ENCODE measurements at regions not wholly inside any gene's neighbourhood (a gene's known extent, or its start where the extent isn't known, plus 50 kb on each side); places are given as distances from the start of the nearest gene placed in this dataset.

DNA sequence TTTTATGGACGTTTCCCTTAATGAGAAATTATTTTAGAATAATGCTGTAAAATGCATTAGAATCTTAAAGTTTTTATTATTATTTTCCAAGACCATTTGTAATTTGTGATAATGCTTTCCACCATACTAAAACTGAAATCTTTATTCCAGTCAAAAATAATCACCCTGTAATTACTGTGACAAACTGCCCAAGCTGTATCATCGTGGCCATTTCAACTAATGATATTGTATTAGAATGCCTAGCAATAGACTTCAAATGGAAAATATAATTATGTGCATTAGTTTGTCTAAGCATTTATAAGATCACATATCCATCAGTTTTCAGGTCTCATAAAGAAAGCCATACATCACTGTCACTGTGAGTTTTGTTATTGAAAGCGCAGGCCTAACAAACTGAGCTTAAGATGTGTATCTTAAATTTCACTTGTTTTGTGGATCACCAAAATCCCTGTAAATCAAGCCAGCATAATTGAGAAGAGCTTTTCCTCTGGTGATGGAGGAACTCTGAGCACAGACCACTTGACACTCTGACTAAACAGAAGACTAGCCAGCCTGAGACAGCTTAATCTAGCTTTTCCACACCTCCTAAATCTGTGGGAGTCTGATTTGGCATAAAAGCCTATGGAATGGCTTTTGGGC lies 1312.2 kb upstream of the ACVR2A start:
- DNase-seq = no peak

DNA sequence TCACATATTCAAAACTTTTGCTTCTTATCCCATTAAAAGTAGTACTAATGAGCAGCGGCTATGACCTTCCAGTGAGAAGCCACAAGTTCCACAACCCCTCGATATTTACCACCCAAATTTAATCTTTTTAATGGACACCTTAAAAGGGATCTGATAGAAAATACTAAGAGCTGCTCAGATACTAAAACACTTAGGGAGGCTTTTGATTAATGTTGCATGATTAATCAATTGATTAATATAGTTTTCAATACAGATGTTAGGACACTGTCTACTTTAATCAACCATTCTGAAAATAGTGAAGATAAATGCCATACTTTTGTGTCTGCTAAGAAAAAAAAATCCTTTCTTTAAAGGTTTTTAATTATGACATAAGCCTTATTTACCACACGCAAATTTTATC lies 1312.8 kb upstream of the ACVR2A start:
- DNase-seq = no peak

DNA sequence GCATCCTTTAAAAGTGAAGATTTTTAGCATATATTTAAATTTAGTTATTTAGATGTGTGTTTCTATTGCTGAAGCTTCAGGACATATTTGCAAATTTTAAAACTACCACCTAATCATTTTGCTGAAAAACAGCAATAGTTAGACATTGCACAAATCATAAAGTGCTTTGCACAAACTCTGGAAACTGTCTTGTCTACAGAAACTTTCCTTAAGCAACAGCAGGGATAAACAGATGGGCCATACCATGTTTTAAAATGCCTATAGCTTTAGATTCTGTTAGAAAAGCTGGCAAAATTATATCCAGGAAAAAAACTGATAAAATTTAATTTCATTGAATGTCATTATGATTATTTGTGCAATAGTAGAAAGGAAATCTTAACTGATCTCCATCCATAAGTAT lies 1313.9 kb upstream of the ACVR2A start:
- no peak for DNase-seq

DNA sequence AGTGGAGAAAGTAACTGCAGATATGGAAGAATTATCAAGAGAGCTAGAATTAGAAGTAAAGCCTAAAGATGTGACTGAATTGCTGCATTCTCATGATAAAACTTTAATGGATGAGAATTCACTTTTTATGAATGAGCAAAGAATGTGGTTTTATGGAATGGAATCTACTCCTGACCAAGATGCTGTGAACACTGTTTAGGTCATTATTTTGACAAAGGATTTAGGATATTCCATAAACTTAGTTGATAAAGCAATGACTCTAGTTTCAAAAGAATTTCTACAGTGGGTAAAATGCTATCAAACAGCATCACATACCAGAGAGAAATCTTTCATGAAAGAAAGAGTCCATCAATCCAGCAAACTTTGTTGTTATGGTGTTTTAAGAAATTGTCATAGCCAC lies 1317.7 kb upstream of the ACVR2A start:
- no peak for DNase-seq

DNA sequence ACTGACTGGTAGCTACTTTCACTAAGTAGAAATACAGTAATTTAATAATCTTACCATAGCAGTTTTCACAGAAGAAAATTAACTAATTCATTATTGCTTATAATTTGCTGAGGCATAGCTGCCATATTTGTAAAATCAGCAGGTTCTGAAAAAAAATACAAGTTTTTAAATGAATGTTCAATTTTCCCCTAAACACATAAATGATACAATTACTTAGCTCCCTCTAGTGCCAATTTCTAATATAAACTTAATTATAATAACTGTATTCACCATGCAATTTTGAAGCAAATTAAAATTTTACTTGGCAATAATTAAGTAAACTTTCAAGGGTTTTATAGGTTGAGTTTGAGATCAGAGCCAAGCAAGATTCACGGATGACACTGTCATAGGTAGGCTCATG lies 1321.6 kb upstream of the ACVR2A start:
- DNase-seq = no peak

DNA sequence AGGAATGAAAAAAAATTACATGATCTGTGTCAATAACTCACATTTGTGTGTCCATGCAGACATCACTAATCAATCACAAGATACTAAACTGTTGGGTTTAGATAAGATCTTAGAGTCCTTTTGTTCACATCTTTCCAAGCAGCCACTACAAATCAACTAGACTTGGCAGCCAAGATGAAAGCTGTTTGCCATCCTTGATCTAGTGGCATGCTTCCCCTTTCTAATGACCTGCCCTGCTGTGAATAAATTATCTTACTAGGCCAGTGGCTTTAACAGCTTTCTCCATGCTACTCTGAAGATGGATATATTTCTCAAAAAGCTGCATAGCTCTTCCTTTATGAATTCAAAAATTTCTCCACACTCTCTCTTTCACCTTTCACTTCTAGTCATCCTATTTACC lies 1338.0 kb upstream of the ACVR2A start:
- no peak for DNase-seq

DNA sequence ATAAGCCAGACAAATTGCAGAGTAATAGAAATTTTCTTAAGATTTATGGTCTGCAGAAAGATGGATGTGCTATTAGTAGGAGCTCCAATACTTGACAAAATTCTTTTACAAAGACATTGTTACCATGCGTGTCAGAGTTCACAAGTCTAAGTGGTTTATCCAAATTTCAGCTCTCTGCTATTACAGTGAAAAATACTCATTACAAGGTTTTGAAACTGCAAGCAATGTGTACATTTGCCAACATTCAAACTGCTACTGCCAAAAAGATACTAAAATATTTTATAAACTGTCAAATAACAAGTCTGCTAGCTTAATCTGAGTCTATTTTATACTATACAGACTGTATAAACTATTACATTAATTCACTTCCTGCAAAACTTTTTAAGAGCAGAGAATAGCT lies 1341.5 kb upstream of the ACVR2A start:
- no peak for DNase-seq

DNA sequence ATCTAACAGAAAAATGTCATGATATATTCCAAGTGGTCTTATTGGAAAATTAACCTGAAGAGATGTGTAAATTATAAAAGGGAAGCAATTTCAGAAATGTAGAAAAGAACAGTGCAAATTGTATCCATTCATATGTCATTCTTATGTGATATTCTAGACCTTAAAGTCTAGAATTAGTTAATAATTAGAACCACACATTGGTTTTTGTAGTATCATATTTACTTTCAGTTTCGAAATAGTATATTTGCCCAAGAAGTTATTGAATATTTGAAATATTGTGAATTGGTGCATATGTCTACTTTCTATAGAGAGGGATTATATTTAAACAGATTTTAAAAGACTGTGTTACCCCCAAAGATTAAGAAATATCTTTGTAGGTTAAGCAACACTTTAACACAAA lies 1348.6 kb upstream of the ACVR2A start:
- no peak for DNase-seq

DNA sequence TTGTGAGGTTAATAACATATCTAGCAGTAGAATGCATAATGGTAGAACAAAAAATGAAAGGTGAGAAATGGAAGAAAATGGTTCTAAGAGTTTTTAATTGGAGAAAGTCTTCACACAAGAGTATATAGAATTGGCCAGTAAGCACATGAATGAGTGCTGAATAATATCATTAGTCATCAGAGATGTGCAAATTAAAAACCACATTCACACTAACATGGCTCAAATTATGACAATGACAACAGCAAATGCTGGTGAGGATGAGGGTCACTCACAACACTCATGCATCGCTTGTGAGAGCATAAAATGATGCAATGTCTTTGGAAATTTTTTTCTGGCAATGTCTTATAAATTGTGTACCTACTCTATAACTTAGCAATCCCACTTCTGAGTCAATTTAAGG lies 1355.4 kb upstream of the ACVR2A start:
- DNase-seq = no peak

DNA sequence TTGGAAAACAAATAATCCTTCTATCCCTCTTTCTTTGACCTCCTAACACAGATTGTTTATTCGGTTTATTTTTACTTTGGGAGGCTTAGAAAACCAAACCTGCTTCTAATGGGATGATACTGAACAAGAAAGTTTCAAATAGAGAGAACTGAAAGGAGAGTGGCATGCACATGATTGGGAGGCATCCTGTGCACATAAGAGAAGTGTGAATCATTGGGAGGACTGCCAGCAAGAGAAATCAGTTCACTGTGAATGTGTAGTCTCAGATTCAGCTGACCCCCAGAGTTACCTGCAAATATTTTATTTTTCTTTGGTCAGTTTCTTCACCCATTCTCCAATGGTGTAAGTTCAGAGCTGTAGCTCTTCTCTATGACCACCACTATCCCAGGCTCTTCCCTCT lies 1363.2 kb upstream of the ACVR2A start:
- DNase-seq = no peak

DNA sequence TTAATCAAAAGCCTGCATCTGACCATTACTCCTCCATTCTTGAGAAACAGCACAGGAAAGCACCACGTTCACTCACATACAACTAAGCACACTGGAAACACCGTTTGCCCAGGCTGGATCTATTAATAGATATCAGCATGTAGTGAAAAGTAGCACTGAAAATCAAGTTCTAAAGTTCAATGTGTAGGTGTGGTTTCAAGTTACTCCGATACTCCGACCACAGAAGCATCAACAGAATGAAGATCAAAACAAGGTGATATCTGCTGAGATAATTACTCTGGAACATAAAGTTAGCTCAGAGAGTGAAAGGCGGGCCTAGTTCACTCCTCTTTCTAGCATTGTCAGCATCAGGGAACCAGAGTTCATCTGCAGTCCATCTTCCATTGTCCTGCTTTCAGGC lies 1367.4 kb upstream of the ACVR2A start:
- DNase-seq = no peak

DNA sequence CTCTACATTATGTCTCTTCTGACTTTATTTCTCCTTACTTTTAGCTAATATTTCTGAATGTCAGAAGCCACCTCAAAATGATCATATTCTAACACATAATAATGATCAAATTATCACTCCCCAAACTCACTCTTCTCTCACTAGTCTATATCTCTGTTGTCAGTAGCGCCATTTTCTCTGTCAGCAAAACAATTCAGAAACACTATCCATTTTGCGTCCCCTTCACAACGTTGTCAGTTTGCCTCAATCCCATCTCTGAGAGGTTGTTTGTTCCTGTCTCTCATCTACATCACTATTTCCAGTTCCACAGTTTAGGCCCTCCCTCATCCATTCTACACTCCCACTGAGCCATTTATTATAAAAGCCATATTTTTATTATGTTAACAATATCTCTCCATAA lies 1376.3 kb upstream of the ACVR2A start:
- DNase-seq = no peak

DNA sequence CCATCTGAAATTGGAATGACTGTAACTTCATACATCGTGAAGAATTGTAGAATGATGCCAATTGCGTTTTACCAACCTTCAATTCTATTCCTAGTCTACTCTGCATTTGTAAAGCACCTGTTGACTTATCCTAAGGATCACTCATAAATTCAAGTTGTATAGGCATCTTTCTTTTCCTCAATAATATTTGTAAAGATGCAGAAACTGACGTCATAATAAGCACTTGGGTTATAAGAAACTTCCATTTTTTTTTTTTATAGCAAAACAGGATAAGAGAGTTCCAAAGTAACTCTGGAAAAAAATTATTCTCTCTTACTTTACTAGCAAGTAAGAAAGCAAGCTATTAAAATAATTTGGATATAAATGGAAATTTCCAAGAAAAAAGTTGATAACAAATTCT lies 1377.4 kb upstream of the ACVR2A start:
- DNase-seq = no peak

DNA sequence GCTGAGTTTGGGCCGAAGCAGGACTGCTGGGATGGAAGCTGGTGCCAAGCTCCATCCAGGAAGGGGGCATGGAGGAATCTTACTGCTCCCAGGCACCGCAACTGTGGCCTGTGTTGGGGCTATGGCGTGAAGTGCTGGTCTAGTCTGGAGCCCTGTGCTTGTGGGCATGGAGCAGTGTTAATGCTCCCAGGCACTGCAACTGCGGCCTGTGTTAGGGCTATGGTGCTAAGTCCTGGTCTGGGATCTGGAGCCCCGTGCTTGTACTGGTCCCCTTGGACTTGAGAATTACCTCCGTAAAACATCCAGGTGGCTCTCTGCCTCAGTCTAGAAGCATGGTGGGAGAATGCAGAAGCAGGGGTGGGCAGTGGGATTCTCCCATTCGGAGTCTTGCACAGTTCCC lies 1379.4 kb upstream of the ACVR2A start:
- no peak for DNase-seq

DNA sequence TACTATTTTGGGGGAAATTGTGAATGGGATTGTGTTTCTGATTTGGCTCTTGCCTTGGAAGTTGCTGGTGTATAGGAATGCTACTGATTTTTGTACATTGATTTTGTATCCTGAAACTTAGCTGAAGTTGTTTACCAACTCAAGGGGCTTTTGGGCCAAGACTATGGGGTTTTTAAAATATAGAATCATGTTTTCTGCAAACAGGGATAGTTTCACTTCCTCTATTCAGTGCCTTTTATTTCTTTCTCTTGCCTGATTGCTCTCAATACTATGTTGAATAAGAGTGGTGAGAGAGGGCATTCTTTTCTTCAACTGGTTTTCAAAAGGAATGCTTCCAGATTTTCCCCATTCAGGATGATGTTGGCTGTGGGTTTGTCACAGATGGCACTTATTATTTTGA lies 1383.8 kb upstream of the ACVR2A start:
- no peak for DNase-seq

DNA sequence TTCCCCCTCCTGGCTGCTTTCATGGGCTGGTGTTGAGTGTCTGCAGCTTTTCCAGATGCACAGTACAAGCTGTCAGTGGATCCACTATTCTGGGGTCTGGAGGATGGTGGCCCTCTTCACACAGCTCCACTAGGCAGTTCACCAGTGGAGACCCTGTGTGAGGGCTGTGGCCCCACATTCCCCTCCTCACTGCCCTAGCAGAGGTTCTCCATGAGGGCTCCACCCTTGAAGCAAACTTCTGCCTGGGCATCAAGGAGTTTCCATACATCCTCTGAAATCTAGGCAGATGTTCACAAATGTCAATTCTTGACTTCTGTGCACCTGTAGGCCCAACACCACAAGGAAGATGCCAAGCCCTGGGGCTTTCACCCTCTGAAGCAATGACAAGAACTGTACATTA lies 1386.2 kb upstream of the ACVR2A start:
- DNase-seq = no peak

DNA sequence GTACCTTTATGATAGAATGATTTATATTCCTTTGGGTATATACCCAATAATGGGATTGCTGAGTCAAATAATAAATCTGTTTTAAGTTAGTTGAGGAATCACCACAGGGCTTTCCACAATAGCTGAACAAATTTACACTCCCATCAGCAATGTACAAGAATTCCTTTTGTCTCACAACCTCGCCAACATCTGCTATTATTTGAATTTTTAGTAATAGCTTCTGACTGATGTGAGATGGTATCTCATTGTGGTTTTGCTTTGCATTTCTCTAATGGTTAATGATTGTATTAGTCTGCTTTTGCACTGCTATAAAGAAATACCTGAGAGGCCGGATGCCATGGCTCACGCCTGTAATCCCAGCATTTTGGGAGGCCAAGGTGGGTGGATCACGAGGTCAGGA lies 1387.6 kb upstream of the ACVR2A start:
- DNase-seq = no peak

DNA sequence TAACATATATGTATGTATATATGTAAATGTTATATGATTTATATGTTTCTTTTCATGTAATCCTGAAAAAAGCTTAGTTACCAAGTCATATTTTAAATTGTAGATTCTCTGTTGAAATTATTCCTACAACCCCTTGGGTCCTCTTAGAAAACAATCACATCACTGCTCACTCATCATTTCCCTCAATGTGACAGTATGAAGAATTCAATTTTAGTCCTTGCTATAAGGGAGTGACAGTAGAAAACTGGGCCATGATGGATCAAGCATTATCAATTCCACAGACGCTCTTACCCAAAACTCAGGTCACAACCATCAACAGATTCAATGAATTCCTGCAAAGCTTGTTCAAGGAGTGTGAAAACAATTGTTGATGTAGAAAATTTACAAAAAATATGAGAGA lies 1389.5 kb upstream of the ACVR2A start:
- DNase-seq = no peak

DNA sequence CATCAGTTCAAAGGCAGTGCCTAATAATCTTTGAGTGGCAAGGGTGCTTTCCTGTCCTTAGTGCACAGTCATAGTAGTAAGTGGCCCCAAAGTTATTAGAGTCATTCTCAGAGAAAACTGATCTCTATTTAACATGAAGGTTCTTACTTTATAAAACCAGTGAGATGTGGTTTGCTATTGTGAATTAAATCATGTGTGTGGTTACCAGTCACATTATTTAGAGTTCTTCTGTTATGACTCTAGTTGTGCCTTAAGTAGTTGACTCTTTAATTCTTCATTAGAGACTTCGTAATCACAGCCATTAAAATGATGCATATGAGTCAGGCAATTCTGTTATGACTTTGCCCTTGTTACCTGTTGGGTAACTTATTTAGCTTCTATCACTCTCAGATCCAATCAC lies 1392.9 kb upstream of the ACVR2A start:
- no peak for DNase-seq

DNA sequence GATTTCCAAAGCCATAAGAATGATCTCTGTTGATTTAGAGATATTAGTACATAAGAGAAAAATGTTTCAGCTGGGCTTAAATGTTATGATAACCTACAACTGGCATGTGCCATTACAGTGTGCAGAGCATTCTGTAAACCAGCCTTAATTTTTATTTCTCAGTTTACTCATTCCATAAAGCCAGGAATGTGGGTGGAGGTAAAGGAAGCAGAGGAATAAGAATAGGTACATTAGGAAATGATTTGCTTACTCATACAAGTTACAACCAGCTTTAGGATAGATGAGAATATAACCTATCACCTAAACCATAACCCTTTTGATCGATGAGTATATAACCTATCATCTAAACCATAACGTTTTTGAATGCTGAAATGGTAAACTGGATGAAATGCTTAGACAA lies 1394.7 kb upstream of the ACVR2A start:
- DNase-seq = no peak

DNA sequence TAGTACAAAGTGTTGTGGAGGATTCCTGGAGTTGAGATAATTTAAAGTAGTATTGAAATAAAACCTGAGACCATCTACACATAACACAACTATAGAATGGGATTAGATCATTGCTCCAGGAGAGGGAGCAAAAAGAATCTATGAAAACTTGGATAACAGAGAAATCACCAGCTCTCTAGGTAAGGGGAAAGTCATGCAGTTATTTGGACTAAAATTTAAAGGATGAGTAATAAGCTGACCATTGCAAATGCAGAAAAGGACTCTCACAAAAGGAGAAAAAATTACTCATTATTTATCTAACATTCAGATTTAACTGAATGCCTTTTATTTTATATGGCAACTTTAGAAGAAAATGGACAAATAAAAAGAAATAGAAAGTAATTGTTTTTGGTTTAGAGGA lies 1399.8 kb upstream of the ACVR2A start:
- DNase-seq = no peak

DNA sequence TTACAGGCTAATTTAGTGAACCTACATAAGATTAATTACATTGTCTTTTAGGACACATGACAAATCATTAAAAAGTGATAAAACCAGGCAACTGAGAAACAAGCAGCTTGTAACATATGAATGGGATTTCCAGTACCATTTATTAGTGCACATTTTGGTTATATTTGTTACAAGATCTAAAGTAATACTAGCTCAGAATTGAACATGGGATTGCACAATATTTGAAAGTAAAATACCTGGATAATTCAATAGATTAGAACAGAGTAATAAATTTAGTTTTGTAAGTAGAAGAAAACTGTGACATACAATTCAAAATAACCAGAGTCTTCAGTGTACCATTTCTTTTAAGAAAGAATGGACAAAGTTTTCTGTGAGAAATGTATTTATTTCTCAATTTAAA lies 1400.7 kb upstream of the ACVR2A start:
- no peak for DNase-seq

DNA sequence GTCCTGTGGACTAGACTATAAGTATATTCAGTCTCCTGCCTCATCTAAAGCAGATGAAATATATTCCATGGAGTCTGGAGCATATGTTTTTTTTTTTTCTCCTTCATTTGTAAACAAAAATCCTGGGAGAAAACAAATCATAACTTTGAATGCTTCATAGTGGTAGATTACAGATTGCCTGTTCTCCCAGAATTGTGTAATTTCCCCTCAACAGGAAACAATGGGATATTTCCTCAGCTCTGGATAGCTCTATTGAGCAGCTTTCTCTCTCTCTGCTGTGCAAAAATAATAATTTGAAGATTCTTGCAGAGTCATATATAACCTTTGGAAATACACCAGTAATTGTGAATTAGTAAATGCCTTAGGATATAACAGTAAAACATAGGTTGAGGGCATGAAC lies 1406.6 kb upstream of the ACVR2A start:
- no peak for DNase-seq

DNA sequence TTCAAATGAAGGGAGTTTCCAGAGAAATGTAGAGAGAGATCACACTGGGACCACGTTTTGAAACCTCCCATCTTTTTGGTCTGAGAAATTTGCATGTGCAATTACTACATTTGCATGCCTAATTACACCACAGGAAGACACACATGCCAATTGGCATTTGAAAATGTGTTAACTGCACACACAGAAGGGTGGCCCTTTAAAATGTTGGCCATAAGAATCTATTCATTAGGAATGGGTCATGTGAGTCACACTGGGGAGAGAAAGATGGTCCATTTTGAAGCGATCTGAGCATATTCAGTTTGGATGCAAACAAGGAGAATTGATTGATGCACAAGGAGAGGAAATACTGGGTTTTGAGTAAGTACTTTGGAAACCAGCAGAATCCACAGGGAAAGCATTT lies 1407.1 kb upstream of the ACVR2A start:
- DNase-seq = no peak

DNA sequence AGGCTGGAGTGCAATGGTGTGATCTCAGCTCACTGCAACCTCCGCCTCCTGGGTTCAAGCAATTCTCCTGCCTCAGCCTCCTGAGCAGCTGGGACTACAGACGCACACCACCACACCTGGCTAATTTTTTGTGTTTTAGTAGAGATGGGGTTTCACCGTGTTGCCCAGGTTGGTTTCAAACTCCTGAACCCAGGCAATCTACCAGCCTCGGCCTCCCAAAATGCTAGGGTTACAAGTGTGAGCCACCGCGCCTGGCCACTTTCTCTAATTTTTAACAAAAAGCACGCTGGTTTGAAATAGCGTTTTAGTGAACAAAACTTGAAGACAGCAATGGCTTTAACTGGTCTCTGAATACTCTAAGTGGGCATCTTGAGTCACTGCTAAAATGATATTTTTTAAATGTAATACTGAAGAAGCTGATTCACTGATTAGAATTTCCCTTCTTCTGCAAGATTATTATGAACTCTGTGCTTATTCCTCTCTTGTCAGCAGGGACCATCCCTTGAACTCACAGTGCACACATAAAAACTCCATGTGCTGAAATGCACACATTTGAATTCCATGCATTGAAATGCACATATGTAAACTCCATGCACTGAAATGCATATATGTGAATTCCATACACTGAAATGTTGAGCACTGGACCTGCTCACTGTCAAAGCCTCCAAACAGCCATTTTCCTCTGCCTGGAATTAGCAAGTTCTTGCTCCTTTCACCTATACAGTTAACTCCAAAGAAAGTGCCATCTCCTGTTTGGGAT lies 1411.5 kb upstream of the ACVR2A start:
- DNase-seq = no peak
